Panc1 (cell line): ENCODE measurements at regions not wholly inside any gene's neighbourhood (a gene's known extent, or its start where the extent isn't known, plus 50 kb on each side); places are given as distances from the start of the nearest gene placed in this dataset.
"Not testable (repeated sequence)": the region's sequence is repeated elsewhere in the genome, so short reads cannot be mapped to it uniquely, and the experiment has no call there.

Experiments used
- ATAC-seq: fragments of 200-7000 bp; cut with Tn5 transposase; 2 replicates; pipeline ENCODE4 v1.9.1; 2020; ENCODE audit warnings: mild to moderate bottlenecking, moderate library complexity
- BruUV-seq: library from RNA; stranded (reverse); fragments of 400-500 nt; replicated peaks from 2 replicates; lab custom pipeline; 2021; lab: Mats Ljungman, UMichigan
- CTCF ChIA-PET: fragments of 300-600 bp; sonication (Branson Sonifier 250); formaldehyde crosslinking; loops from one replicate; lab custom pipeline; 2022; ENCODE audit warnings: antibody characterized with exemption; lab: Charles Lee
- POLR2A ChIA-PET: fragments of 300-600 bp; sonication (Branson Sonifier 250); formaldehyde crosslinking; loops from one replicate; lab custom pipeline; 2022; ENCODE audit warnings: antibody characterized with exemption; lab: Charles Lee
- DNase-seq: peaks from one replicate; pipeline ENCODE4 v3.0.0-alpha.2; 2010; ENCODE audit warnings: low read depth, low spot score
- H3K27ac ChIP-seq: 2 replicates; pipeline ENCODE4 v1.5.1; 2011; ENCODE audit warnings: mild to moderate bottlenecking, low read length, inconsistent platforms
- H3K27me3 ChIP-seq: fragments of 200-500 bp; sonication (Bioruptor generic); 2 replicates; pipeline ENCODE4 v1.6.0; 2014; ENCODE audit warnings: low read length, inconsistent platforms; ENCODE audit not compliant: control insufficient read depth, insufficient read depth
- H3K36me3 ChIP-seq: fragments of 200-500 bp; sonication (Bioruptor generic); 2 replicates; pipeline ENCODE4 v1.5.1; 2014; ENCODE audit warnings: inconsistent platforms, mild to moderate bottlenecking, low read length, moderate library complexity; ENCODE audit not compliant: control insufficient read depth, insufficient read depth
- H3K4me1 ChIP-seq: 2 replicates; pipeline ENCODE4 v1.5.1; 2011; ENCODE audit warnings: inconsistent platforms, mild to moderate bottlenecking, low read length, moderate library complexity; ENCODE audit not compliant: control insufficient read depth, insufficient read depth
- H3K4me3 ChIP-seq, 2 experiments: 2 replicates each; pipeline ENCODE4 v1.5.1; 2011 to 2012; ENCODE audit warnings: low read depth in 2 of 2, low read length in 2 of 2, mild to moderate bottlenecking in 2 of 2, inconsistent platforms in 1 of 2, moderate library complexity in 1 of 2
- H3K9me3 ChIP-seq: fragments of 200-500 bp; sonication (Bioruptor generic); 2 replicates; pipeline ENCODE4 v1.5.1; 2014; ENCODE audit warnings: low read depth, mild to moderate bottlenecking, inconsistent platforms, low read length, moderate library complexity; ENCODE audit not compliant: control insufficient read depth, insufficient read depth
- POLR2AphosphoS5 ChIP-seq: IDR thresholded peaks from 2 replicates; pipeline ENCODE4 v1.6.1; 2012; ENCODE audit warnings: mild to moderate bottlenecking, low read depth, low read length, moderate library complexity
- SIN3A ChIP-seq: IDR thresholded peaks from 2 replicates; pipeline ENCODE4 v1.6.1; 2012; ENCODE audit warnings: low read depth, mild to moderate bottlenecking, low read length, moderate library complexity, borderline replicate concordance; ENCODE audit not compliant: insufficient read depth
- TCF7L2 ChIP-seq: IDR thresholded peaks from 2 replicates; pipeline ENCODE4 v1.6.1; 2011; ENCODE audit warnings: mild to moderate bottlenecking, low read depth, low read length, inconsistent platforms
- in situ Hi-C: cut with HindIII; loops from 2 replicates; pipeline ENCODE4 v1.10.0; 2016; ENCODE audit warnings: low sequenced_read_pairs, low pct_unique_long_range_greater_than_20kb
- intact Hi-C: fragments of 100-400 bp; cut with micrococcal nuclease; formaldehyde crosslinking; loops from one replicate; pipeline ENCODE4 v1.10.0; 2022; ENCODE audit not compliant: unreplicated experiment
- TF ChIP-seq, protein P1 (sequence below): fragments of 450-650 bp; IDR thresholded peaks from 2 replicates; pipeline ENCODE4 v1.5.1; 2017; ENCODE audit warnings: mild to moderate bottlenecking
- TF ChIP-seq, protein P2 (sequence below), 2 experiments: IDR thresholded peaks; 2 replicates each; pipeline ENCODE4 v1.6.1; 2011 to 2012; ENCODE audit warnings: low read depth in 2 of 2, control low read depth in 1 of 2, low read length in 1 of 2, mild to moderate bottlenecking in 1 of 2, moderate library complexity in 1 of 2; ENCODE audit not compliant: insufficient read depth in 1 of 2

DNA sequence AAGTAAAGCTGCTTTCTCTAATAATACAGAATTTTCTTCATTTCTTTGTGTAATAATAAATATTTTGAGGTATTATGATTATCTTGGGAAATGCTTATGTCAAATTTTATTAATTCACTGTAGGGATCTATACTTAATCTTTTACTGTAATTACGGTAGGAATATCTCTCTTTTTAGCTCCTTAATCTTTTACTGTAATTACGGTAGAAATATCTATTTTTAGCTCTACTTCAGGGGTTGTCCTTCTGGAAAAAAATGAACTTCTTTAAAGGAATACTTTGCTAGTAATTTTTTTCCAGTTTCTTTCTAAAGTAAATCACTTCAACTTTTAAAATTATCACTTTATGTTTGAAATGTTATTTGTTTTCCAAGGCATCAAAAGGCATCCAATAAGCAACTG, 2229.4 kb upstream of the AGA start:
- DNase-seq (no peak), ATAC-seq (no peak)
- intact Hi-C loops (no loop called here), in situ Hi-C loops (no loop called here)
- no peak for TF ChIP-seq TCF7L2
- TF ChIP-seq POLR2AphosphoS5: no peak
- TF ChIP-seq, protein P1, sequence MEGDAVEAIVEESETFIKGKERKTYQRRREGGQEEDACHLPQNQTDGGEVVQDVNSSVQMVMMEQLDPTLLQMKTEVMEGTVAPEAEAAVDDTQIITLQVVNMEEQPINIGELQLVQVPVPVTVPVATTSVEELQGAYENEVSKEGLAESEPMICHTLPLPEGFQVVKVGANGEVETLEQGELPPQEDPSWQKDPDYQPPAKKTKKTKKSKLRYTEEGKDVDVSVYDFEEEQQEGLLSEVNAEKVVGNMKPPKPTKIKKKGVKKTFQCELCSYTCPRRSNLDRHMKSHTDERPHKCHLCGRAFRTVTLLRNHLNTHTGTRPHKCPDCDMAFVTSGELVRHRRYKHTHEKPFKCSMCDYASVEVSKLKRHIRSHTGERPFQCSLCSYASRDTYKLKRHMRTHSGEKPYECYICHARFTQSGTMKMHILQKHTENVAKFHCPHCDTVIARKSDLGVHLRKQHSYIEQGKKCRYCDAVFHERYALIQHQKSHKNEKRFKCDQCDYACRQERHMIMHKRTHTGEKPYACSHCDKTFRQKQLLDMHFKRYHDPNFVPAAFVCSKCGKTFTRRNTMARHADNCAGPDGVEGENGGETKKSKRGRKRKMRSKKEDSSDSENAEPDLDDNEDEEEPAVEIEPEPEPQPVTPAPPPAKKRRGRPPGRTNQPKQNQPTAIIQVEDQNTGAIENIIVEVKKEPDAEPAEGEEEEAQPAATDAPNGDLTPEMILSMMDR: no peak
- TF ChIP-seq SIN3A: no peak
- TF ChIP-seq, protein P2, sequence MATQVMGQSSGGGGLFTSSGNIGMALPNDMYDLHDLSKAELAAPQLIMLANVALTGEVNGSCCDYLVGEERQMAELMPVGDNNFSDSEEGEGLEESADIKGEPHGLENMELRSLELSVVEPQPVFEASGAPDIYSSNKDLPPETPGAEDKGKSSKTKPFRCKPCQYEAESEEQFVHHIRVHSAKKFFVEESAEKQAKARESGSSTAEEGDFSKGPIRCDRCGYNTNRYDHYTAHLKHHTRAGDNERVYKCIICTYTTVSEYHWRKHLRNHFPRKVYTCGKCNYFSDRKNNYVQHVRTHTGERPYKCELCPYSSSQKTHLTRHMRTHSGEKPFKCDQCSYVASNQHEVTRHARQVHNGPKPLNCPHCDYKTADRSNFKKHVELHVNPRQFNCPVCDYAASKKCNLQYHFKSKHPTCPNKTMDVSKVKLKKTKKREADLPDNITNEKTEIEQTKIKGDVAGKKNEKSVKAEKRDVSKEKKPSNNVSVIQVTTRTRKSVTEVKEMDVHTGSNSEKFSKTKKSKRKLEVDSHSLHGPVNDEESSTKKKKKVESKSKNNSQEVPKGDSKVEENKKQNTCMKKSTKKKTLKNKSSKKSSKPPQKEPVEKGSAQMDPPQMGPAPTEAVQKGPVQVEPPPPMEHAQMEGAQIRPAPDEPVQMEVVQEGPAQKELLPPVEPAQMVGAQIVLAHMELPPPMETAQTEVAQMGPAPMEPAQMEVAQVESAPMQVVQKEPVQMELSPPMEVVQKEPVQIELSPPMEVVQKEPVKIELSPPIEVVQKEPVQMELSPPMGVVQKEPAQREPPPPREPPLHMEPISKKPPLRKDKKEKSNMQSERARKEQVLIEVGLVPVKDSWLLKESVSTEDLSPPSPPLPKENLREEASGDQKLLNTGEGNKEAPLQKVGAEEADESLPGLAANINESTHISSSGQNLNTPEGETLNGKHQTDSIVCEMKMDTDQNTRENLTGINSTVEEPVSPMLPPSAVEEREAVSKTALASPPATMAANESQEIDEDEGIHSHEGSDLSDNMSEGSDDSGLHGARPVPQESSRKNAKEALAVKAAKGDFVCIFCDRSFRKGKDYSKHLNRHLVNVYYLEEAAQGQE (IDR thresholded peaks at IDR 0.05; ENCODE audit: insufficient read depth in 1 of 2, low read depth in 2 of 2, low read length in 1 of 2): no peak
- no TSS peak for BruUV-seq
- H3K4me1 ChIP-seq: no peaks in the 10 kb centered on the region
- H3K27me3 ChIP-seq: no peaks in the 10 kb centered on the region
- H3K4me3 ChIP-seq: no peak overlapping the region
- no peak overlapping the region for H3K27ac ChIP-seq
- no peaks in the 10 kb centered on the region for H3K36me3 ChIP-seq
- ChIA-PET POLR2A (interaction anchor here (0.7 kb wide), 1 partner anchor 429 kb away, joined by 4 read pairs; no protein-coding TSS in a partner anchor), CTCF (no interaction called here)
- H3K9me3 ChIP-seq: no peaks in the 10 kb centered on the region

DNA sequence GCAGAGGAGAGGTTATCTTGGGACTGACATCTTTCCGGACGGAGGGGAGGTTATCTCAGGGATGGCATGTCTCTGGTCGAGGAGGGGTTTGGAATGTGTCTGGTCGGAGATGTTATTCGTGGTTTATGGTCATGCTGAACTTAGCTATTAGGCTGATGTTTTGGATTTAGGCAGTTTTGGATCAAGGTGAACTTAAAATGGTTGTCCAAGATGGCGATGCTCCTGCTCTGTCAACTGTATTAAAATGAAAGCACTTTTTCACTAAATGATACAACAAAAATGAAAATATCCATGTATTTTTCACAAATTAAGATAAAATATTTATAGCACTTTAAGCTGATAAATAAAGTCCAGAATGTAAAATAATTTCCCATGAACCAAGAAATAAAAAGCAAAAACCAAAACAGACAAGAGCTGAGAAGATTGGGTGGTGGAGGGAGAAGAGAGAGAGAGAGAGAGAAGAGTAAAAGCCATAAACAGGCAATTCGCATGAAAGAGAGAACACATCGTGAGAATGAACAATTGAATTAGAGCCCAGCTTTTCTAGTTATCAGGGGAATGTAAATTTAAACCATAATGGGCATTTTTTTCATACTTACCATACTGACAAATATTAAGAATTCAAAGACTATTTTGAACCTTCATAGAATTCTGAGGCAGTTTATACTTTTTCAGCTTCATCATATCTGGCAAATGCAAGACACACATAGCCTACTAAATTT, 2236.0 kb upstream of the AGA start:
- no peak for DNase-seq
- no peak for TF ChIP-seq POLR2AphosphoS5
- no peak for TF ChIP-seq SIN3A
- TF ChIP-seq, protein P2 (IDR thresholded peaks at IDR 0.05; ENCODE audit: insufficient read depth in 1 of 2, low read depth in 2 of 2, low read length in 1 of 2): no peak
- no peak for TF ChIP-seq TCF7L2
- TF ChIP-seq, protein P1: no peak
- ChIA-PET CTCF (no interaction called here), POLR2A (no interaction called here)
- no peak overlapping the region for H3K27ac ChIP-seq
- no peaks in the 10 kb centered on the region for H3K27me3 ChIP-seq
- BruUV-seq: no TSS peak
- H3K4me1 ChIP-seq: no peaks in the 10 kb centered on the region
- intact Hi-C loops: no loop called here
- H3K9me3 ChIP-seq: no peaks in the 10 kb centered on the region
- no peak for ATAC-seq
- in situ Hi-C loops: no loop called here
- no peaks in the 10 kb centered on the region for H3K36me3 ChIP-seq
- H3K4me3 ChIP-seq: no peak overlapping the region

DNA sequence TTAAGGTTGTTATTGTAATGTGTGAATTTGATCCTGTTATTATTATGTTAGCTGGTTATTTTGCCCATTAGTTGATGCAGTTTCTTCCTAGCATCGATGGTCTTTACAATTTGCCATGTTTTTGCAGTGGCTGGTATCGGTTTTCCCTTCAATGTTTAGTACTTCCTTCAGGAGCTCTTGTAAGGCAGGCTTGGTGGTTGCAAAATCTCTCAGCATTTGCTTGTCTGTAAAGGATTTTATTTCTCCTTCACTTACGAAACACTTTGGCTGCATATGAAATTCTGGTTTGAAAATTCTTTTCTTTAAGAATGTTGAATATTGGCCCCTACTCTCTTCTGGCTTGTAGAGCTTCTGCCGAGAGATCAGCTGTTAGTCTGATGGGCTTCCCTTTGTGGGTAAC, 2241.4 kb upstream of the AGA start:
- BruUV-seq, CTCF ChIA-PET, POLR2A ChIA-PET: not testable (repeated sequence)

More for the DNA sequence above, 2241.4 kb upstream of the AGA start:
- DNase-seq, H3K9me3 ChIP-seq, in situ Hi-C loops, H3K27me3 ChIP-seq, H3K4me1 ChIP-seq, H3K27ac ChIP-seq, intact Hi-C loops, ATAC-seq, H3K36me3 ChIP-seq, H3K4me3 ChIP-seq: not testable (repeated sequence)
